ENCODE measurements at regions not wholly inside any gene's neighbourhood (a gene's known extent, or its start where the extent isn't known, plus 50 kb on each side); places are given as distances from the start of the nearest gene placed in this dataset.

GRCh38 chr13:97751477-97751876 is 202.0 kb upstream of the IPO5 start:
- TF ChIP-seq CTCF (IDR thresholded peaks at IDR 0.05; ENCODE audit: low read depth, low read length), result no peak
- DNase-seq (ENCODE audit: extremely low read depth, low read depth), result no peak

- no peak for DNase-seq (ENCODE audit: extremely low read depth, low read depth)
- no peak for TF ChIP-seq CTCF (IDR thresholded peaks at IDR 0.05; ENCODE audit: low read depth, low read length)
These were observed 200.4 kb upstream of the IPO5 start for GRCh38 chr13:97752961-97753668.

GRCh38 chr13:97753942-97754670 is 199.4 kb upstream of the IPO5 start:
- no peak for TF ChIP-seq CTCF (IDR thresholded peaks at IDR 0.05; ENCODE audit: low read depth, low read length)
- DNase-seq (ENCODE audit: extremely low read depth, low read depth), result no peak

GRCh38 chr13:97757807-97758206 is 195.7 kb upstream of the IPO5 start:
- DNase-seq (ENCODE audit: extremely low read depth, low read depth), result no peak
- TF ChIP-seq CTCF (IDR thresholded peaks at IDR 0.05; ENCODE audit: low read depth, low read length), result no peak

- no peak for DNase-seq (ENCODE audit: extremely low read depth, low read depth)
These were observed 195.2 kb upstream of the IPO5 start for GRCh38 chr13:97758317-97758716.

GRCh38 chr13:97761796-97762540 is 191.5 kb upstream of the IPO5 start:
- DNase-seq (ENCODE audit: extremely low read depth, low read depth), result no peak
- TF ChIP-seq CTCF (IDR thresholded peaks at IDR 0.05; ENCODE audit: low read depth, low read length), result no peak

More at GRCh38 chr13:97758317-97758716, 195.2 kb upstream of the IPO5 start:
- no peak for TF ChIP-seq CTCF (IDR thresholded peaks at IDR 0.05; ENCODE audit: low read depth, low read length)

- TF ChIP-seq CTCF (IDR thresholded peaks at IDR 0.05; ENCODE audit: low read depth, low read length), result no peak
- no peak for DNase-seq (ENCODE audit: extremely low read depth, low read depth)
These were observed 186.7 kb upstream of the IPO5 start for GRCh38 chr13:97766749-97767148.
